GM18505 (cell line): ENCODE measurements at regions not wholly inside any gene's neighbourhood (a gene's known extent, or its start where the extent isn't known, plus 50 kb on each side); places are given as distances from the start of the nearest gene placed in this dataset.
A peak's percentile ranks its signal among the peaks of the same experiment; 100 is the strongest.

Experiments used
- ATAC-seq: cut with Tn5 transposase; IDR thresholded peaks from one replicate; pipeline ENCODE4 v1.9.1; 2021; ENCODE audit not compliant: unreplicated experiment
- POLR2A ChIP-seq: IDR thresholded peaks from 4 replicates; pipeline ENCODE4 v1.6.1; 2011; ENCODE audit warnings: borderline replicate concordance; ENCODE audit not compliant: insufficient read depth, insufficient read length; ENCODE audit errors: extremely low read depth

DNA sequence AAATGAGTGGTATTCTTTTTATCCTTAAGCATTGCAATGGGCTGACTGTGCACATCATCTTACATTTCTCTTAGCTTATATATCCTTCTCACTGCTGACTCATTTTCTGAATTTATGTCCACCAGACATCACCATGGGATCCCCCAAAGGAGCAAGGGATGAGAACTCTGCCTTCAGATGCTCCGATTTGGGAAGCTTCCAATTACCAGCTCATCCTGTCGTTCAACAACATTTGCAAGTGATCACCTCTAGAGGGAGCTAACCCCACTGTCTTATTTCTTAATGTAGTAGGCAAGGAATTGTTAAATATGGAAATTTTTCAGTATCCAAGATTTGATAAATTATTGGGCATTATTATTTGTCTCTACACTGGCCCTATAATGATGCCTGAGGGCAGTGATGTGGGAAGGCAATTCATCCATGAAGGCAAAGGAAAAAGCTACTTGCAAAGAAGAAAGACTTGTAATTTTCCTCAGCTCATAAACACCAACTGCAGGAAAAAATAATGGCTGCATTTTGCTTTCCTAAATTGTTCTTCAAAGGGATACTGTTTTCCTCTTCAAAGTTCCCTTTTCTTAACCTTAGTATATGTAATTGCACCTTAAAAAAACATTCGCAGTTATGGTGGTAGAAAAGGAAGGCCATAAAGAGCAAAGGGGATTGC is 102.4 kb upstream of the FSHB start:
- ATAC-seq = no peak
- no peak for TF ChIP-seq POLR2A

DNA sequence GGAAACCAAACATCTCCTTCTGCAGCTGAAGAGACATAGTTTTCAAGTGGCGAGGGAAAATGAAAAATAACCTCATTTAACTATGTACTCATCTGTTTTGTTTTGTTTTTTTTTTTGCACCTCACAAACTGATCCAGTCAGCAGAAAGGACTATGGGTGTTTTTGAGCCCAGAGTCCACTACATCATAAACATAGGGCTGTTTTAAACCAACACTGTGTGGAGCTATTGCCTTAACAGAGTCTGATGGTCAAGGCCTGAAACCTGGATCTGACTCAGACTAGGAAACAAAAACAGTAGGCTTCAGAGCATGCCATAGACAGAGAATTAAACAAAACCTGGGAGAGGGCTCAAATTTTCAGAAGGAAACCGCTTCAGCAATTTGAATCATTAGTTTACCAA is 99.3 kb upstream of the FSHB start:
- peak; percentile 61 for ATAC-seq
- no peak for TF ChIP-seq POLR2A

DNA sequence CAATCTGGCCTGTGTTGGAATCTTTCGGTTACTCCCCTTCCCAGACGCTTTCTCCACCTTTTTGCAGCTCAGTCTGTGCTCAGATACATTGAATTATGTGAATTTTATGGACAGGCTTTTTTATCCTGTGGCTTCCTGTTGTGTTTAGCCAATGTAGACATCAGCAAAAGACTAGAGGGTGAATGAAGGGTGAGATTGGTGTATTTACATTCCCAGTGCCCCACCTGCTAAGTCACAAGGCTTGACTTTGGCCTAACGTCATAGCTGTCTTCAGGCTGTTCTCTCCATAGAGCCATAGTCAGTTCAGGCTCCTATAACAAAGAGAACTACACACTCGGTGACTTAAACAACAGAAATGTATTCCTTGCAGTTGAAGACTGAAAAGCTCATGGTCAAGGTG is 97.5 kb upstream of the FSHB start:
- no peak for ATAC-seq

DNA sequence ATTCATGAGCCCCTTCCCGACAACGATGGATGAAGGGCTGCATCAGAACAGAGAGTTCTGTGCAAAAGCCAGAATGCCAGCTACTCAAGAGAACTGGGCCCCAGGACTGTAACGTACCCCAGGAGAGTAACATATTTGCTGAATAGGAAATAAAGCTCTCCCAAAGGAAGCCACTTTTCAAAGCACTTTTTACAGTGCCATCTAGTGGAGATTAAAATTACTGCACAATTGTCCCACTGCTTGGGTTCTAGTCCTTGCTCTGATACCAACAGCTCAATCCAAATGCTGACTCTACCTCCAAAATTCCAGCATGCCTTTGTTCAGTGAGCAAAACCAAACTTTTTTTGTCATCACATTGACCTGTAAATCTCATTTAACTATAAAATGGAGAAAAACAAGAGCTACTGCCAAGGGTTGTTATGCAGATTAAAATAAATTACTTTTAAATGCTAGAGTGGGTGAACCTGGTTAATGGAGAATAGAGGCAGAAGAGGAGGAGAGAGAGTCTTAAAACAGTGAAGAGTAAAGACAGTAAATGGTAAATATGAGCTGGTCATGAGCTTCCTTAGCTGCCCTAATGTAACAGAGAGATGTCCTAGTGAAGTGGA is 87.6 kb upstream of the FSHB start:
- ATAC-seq = peak; percentile 75
- no peak for TF ChIP-seq POLR2A

More for the DNA sequence above, 97.5 kb upstream of the FSHB start:
- no peak for TF ChIP-seq POLR2A

DNA sequence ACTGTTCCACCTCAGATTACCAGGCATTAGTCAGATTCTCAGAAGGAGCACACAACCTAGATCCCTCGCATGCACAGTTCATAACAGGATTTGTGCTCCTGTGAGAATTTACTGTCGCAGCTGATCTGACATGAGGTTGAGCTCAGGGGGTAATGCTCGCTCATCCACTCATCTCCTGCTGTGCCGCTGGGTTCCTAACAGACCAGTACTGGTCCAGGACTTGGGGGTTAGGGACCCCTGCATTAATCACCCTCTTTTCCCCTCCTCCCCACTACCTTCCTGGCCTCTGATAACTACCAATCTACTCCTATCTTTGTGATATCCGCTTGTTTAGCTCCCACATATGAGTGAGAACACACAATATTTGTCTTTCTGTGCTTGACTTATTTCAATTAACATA is 83.5 kb upstream of the FSHB start:
- no peak for TF ChIP-seq POLR2A
- ATAC-seq = no peak

DNA sequence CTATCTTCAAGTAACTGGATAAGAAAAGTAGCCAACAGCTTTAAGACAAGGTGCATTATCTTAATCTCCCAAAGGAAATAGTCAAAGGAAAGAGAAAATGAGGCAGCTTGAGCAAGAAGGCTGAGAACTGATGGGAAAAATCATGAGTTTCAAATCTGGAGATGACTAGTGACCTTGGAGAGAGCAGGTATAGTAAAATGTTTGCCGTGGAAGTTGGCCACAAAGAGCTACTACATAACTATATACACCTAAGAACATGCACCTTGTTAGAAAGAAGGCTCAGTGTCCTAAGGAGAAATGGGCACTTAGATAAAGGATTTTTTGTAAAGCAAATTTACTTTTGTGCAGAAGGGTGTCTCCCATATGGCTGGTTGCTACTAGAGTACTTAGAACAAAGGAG is 80.8 kb upstream of the FSHB start:
- TF ChIP-seq POLR2A = no peak
- ATAC-seq = no peak

DNA sequence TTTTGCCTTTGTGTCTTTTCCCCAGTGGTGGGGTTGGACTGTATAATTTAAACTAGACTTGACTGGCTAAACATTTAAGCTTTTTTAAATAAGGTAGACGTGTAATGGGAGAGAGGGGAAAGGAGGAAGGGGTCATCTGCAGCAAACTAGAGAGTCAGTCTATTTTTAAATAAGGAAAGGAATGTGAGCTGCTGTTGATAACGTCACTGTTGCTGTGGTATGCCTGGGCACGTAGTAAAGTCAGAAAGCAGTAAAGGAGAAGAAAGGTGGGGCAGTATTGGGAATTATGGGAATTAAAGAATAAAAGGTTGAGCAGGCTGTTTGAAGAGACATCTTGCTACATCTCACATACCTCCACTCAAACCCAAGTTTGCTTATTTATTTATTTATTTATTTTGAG is 80.4 kb upstream of the FSHB start:
- ATAC-seq = no peak
- no peak for TF ChIP-seq POLR2A

DNA sequence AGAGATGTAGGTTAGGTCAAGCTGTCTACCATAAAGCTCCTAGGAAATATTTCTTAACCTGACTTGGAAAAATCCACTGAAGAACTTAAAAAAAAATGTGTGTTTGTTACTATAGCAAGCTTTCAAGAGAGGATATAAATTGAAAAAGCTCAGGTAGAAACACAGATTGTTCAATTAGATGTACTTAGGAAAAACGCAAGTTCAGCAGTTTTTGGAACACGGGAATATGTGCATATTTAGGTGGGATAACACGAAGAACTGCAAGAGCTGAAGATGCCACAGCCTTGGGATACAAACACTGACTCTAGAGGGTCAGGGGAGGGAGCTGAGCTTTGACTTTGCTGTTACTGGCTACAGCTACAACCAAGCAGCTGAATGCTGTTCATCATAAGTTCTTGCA is 77.8 kb upstream of the FSHB start:
- no peak for ATAC-seq
- TF ChIP-seq POLR2A = no peak

DNA sequence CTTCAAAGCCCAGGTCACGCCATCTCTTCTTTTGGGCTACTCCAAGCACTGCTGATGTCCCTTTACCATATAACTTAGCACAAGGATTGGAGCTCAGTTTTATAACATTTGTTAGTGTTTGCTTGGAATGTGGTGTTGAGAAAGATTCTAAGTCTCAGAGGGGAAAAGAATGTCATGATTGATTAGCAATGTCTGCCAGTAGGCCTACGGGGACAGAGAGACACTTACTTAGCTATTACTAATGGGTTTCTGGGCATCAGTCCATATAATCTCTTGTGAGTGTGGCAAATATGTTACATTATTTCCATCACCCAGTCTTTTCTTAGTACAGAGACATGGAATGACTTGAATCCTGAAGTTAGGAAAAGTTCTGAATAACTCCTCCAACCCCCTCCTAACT is 75.4 kb upstream of the FSHB start:
- no peak for ATAC-seq
- no peak for TF ChIP-seq POLR2A

DNA sequence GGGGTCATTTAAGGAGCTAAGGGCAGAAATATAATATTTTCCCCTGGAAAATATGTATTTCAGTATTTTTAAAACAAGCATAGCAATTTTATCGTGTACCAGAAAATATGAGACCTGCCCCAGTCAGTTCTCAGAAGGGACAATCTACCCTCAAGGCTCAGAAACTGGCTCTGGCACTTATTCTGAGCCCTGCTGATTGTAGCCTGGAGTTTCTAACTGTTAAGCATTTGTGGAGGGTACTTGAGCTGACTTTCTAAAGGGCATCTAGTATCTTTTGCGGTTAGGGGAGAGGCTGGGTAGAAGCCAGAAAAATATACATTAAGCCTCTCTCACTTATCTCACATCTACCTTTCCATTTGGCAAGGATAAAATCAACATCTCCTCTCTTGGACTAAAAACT is 71.3 kb upstream of the FSHB start:
- ATAC-seq = no peak
- no peak for TF ChIP-seq POLR2A

DNA sequence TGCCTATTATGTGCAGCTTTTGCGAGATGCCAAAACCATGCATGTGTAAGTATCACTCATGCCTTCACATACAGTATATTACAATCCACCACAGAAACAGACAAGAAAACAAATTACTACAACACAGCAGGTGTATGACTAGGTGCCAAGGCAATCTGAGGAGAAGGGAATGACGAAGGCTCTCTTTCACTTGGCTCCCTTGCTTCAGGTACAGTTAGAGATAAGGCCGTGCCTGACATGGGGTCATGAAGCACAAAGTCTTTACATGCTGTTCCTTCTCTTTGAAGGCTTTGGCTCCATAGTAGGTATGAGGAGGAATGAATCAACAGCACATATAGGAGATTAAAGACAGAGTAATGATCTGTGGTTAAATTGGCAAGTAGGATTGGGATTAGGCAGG is 65.2 kb upstream of the FSHB start:
- no peak for TF ChIP-seq POLR2A

DNA sequence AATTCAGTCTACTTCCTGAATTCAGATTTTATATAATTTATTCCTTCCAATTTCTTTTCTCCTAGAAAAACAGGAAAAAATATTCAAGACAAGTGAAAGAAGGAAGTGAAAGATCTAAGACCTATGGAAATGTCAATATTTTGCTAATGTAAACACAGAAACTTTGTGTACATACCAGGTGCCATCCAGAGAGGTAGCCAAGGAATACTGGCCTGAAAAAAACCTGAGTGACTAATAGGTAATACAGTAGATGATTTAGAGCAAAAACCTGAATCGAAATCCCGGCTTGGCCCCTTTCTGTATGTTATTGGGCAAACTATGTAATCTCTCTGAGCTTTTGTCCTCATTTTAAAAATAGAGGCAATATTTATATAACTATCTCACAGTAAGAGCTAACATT is 59.2 kb upstream of the FSHB start:
- TF ChIP-seq POLR2A = no peak
- no peak for ATAC-seq

More for the DNA sequence above, 65.2 kb upstream of the FSHB start:
- no peak for ATAC-seq

DNA sequence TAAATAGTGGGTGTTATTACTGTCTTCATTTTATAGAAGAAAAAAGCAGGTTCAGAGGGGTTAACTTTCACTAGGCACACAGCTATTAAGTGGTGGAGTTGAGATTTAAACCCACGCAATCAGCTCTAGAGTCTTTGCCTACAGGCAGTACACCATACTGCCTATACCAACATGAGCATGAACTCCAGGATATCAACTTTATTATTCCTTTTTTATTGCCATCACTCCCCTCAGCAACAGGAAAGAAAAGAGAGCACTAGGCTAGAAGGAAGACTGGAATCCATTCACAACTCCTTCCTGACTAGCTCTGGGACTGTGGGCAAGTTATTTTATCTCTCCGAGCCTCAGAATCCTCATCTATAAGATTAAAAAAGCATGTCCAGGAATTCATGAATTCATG is 58.7 kb upstream of the FSHB start:
- ATAC-seq = no peak
- TF ChIP-seq POLR2A = no peak

DNA sequence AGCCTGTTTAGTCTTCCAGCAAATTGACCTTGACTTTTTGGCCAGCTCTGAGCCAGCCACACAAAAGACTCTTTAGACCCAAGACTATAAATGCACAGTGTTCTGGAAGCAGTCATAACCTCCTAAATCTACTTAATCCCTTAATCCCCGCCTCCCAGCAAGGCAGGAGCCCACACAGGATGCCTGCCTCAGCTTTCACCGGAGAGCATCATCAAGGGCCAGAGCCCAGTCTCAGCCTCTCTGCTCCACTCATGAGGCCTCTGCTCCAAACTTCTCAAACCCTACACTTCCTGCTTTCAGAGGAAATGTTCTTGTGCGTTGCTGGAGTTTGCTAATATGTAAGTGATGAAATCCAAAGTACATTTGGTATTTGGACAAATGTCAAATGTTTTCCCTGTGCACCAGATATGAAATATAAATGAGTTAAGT is 57.9 kb upstream of the FSHB start:
- no peak for TF ChIP-seq POLR2A
- ATAC-seq = no peak
